Upper lobe of right lung (tissue), 1 donor: ENCODE measurements at regions not wholly inside any gene's neighbourhood (a gene's known extent, or its start where the extent isn't known, plus 50 kb on each side); places are given as distances from the start of the nearest gene placed in this dataset.

Experiments
- ATAC-seq: fragments of 200-7000 bp; cut with Tn5 transposase; one replicate; pipeline ENCODE4 v1.9.1; 2020; ENCODE audit warnings: mild to moderate bottlenecking, moderate library complexity
- DNase-seq: peaks from one replicate; pipeline ENCODE4 v3.0.0-alpha.2; 2020
- H3K27ac ChIP-seq: fragments of 200-600 bp; one replicate; pipeline ENCODE4 v1.8.0; 2022
- H3K27me3 ChIP-seq: fragments of 200-600 bp; one replicate; pipeline ENCODE4 v1.8.0; 2022; ENCODE audit warnings: mild to moderate bottlenecking
- H3K36me3 ChIP-seq: fragments of 200-600 bp; one replicate; pipeline ENCODE4 v1.8.0; 2022
- H3K4me1 ChIP-seq: fragments of 200-600 bp; one replicate; pipeline ENCODE4 v1.8.0; 2022
- H3K4me3 ChIP-seq: fragments of 200-600 bp; one replicate; pipeline ENCODE4 v1.8.0; 2022; ENCODE audit warnings: mild to moderate bottlenecking
- H3K9me3 ChIP-seq: fragments of 200-600 bp; one replicate; pipeline ENCODE4 v1.8.0; 2022
- CTCF ChIP-seq: fragments of 200-600 bp; IDR thresholded peaks from one replicate; pipeline ENCODE4 v1.8.0; 2022; ENCODE audit warnings: antibody characterized with exemption
- intact Hi-C: fragments of 100-400 bp; cut with DNase I; formaldehyde crosslinking; loops from one replicate; pipeline ENCODE4 v1.11.0; 2022
- donor health status: DM: no; HTN: yes; CAD: no; lungs with severe emphysema.

GRCh38 chr3:99471353-99472323 is 166.8 kb upstream of the COL8A1 start:
- Histone ChIP-seq H3K27ac (no peak overlapping the region), H3K4me1 (no peaks in the 10 kb centered on the region), H3K4me3 (no peak overlapping the region), H3K36me3 (no peaks in the 10 kb centered on the region), H3K9me3 (no peaks in the 10 kb centered on the region), H3K27me3 (no peaks in the 10 kb centered on the region)
- ATAC-seq (peak; percentile 19), DNase-seq (no peak)
- no peak for TF ChIP-seq CTCF
- intact Hi-C loops: no loop called here

- Histone ChIP-seq H3K4me1 (no peaks in the 10 kb centered on the region), H3K36me3 (no peaks in the 10 kb centered on the region), H3K27me3 (no peaks in the 10 kb centered on the region), H3K9me3 (no peaks in the 10 kb centered on the region), H3K27ac (no peak overlapping the region), H3K4me3 (no peak overlapping the region)
- ATAC-seq (no peak), DNase-seq (no peak)
- no peak for TF ChIP-seq CTCF
- intact Hi-C loops: no loop called here
Observed at GRCh38 chr3:99470841-99471240, 167.6 kb upstream of the COL8A1 start.

- Histone ChIP-seq H3K27ac (no peak overlapping the region), H3K9me3 (no peaks in the 10 kb centered on the region), H3K36me3 (no peaks in the 10 kb centered on the region), H3K27me3 (no peaks in the 10 kb centered on the region), H3K4me1 (no peaks in the 10 kb centered on the region), H3K4me3 (no peak overlapping the region)
- DNase-seq (no peak), ATAC-seq (no peak)
- intact Hi-C loops: no loop called here
- TF ChIP-seq CTCF: no peak
Observed at GRCh38 chr3:99468918-99469317, 169.5 kb upstream of the COL8A1 start.

DNA sequence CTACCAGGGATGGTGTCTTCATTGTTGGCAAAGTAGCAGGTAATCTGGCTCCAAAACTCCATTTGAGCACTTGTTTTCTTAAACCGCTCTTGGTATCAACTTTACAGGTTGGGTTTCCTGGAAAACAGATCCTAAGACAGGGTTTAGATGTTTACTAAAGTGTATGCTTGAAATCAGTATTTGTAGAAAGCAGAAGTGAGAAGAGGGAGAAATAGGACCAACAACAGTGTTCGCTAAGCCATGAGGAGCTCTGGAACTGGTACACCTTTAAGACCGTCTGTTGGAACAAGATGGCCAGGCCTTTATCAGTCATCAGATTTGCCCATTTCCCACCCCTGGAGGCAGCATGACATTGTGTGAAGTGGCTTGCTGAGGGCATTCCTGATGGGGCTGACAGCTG is 171.0 kb upstream of the COL8A1 start:
- Histone ChIP-seq H3K36me3 (no peaks in the 10 kb centered on the region), H3K4me1 (no peaks in the 10 kb centered on the region), H3K27ac (no peak overlapping the region), H3K9me3 (no peaks in the 10 kb centered on the region), H3K4me3 (no peak overlapping the region), H3K27me3 (no peaks in the 10 kb centered on the region)
- no peak for ATAC-seq
- DNase-seq: no peak
- no peak for TF ChIP-seq CTCF
- intact Hi-C loops: no loop called here

GRCh38 chr3:99466331-99466730 is 172.1 kb upstream of the COL8A1 start:
- ATAC-seq: no peak

More at GRCh38 chr3:99466331-99466730, 172.1 kb upstream of the COL8A1 start:
- Histone ChIP-seq H3K36me3 (no peaks in the 10 kb centered on the region), H3K4me3 (no peak overlapping the region), H3K27ac (no peak overlapping the region), H3K9me3 (no peaks in the 10 kb centered on the region), H3K27me3 (no peaks in the 10 kb centered on the region), H3K4me1 (no peaks in the 10 kb centered on the region)
- intact Hi-C loops: no loop called here
- no peak for DNase-seq
- no peak for TF ChIP-seq CTCF
